Mesendoderm (in vitro differentiated cells): ENCODE measurements at regions not wholly inside any gene's neighbourhood (a gene's known extent, or its start where the extent isn't known, plus 50 kb on each side); places are given as distances from the start of the nearest gene placed in this dataset.

Experiments
- DNase-seq: peaks from one replicate; pipeline ENCODE4 v3.0.0; 2013
- H2AK5ac ChIP-seq: 2 replicates; pipeline ENCODE4 v1.6.1; 2013; ENCODE audit warnings: low read length, inconsistent platforms
- H2BK120ac ChIP-seq: 2 replicates; pipeline ENCODE4 v1.6.1; 2013; ENCODE audit warnings: low read depth, mild to moderate bottlenecking, low read length, moderate library complexity, mixed read lengths
- H2BK15ac ChIP-seq: replicated peaks from 2 replicates; pipeline ENCODE4 v1.6.1; 2013; ENCODE audit warnings: low read depth, mild to moderate bottlenecking, moderate library complexity
- H2BK5ac ChIP-seq: 2 replicates; pipeline ENCODE4 v1.6.1; 2013; ENCODE audit warnings: low read length, inconsistent platforms
- H3K18ac ChIP-seq: 2 replicates; pipeline ENCODE4 v1.6.1; 2013; ENCODE audit warnings: mild to moderate bottlenecking, low read length, mixed read lengths
- H3K23ac ChIP-seq: one replicate; pipeline ENCODE4 v1.6.1; 2013; ENCODE audit warnings: low read length
- H3K27ac ChIP-seq: 2 replicates; pipeline ENCODE4 v1.5.1; 2013; ENCODE audit warnings: low read depth, mild to moderate bottlenecking, inconsistent platforms, low read length, moderate library complexity
- H3K27me3 ChIP-seq: 2 replicates; pipeline ENCODE4 v1.6.1; 2013; ENCODE audit warnings: low read length, control low read depth, mild to moderate bottlenecking, inconsistent platforms; ENCODE audit not compliant: insufficient read depth, poor library complexity
- H3K36me3 ChIP-seq: 2 replicates; pipeline ENCODE4 v1.6.1; 2013; ENCODE audit warnings: low read length, inconsistent platforms; ENCODE audit not compliant: control insufficient read depth, insufficient read depth
- H3K4ac ChIP-seq: one replicate; pipeline ENCODE4 v1.6.1; 2013; ENCODE audit warnings: low read depth, mild to moderate bottlenecking, low read length, moderate library complexity
- H3K4me1 ChIP-seq: 2 replicates; pipeline ENCODE4 v1.6.1; 2013; ENCODE audit warnings: low read depth, low read length, inconsistent platforms; ENCODE audit not compliant: control insufficient read depth
- H3K4me2 ChIP-seq: 2 replicates; pipeline ENCODE4 v1.6.1; 2013; ENCODE audit warnings: low read length
- H3K4me3 ChIP-seq: 2 replicates; pipeline ENCODE4 v1.5.1; 2013; ENCODE audit warnings: mild to moderate bottlenecking, low read length
- H3K56ac ChIP-seq: one replicate; pipeline ENCODE4 v1.6.1; 2013; ENCODE audit warnings: low read length
- H3K79me1 ChIP-seq: 2 replicates; pipeline ENCODE4 v1.6.1; 2013; ENCODE audit warnings: low read length, inconsistent platforms
- H3K79me2 ChIP-seq: 2 replicates; pipeline ENCODE4 v1.6.1; 2013; ENCODE audit warnings: mild to moderate bottlenecking, low read length; ENCODE audit not compliant: control insufficient read depth, insufficient read depth
- H3K9ac ChIP-seq: 2 replicates; pipeline ENCODE4 v1.6.1; 2013; ENCODE audit warnings: low read length, inconsistent platforms
- H4K5ac ChIP-seq: one replicate; pipeline ENCODE4 v1.6.1; 2013; ENCODE audit warnings: low read length
- H4K8ac ChIP-seq: one replicate; pipeline ENCODE4 v1.6.1; 2013; ENCODE audit warnings: low read depth, mild to moderate bottlenecking, control low read depth, low read length, moderate library complexity
- WGBS: extraction: QIAGEN DNeasy Blood & Tissue Kit; methylation state at CpG from one replicate; pipeline ENCODE4 v1.1.7; 2013; ENCODE audit warnings: low lambda C conversion rate, missing lambda C conversion rate; ENCODE audit not compliant: insufficient coverage; ENCODE audit errors: extremely low coverage; 5-methylcytosine and 5-hydroxymethylcytosine counted together

DNA sequence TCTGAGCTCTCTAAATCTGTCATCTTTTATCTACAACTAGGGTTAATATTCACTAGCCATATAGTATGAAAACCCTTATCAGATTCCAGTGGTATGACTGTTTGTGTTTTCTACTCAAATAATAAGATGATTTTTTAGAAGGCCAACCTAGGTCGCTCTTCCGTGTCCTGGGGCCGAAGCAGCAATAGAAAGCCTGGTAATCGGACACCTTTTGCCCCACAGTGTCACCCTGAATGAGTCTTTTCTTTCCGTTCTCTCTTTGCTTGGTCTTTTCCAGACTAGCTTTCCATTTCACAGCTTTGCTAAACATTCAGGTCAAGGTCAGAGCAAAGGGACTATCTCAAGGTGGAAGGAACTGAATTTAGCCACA, 243.3 kb upstream of the ANKRD55 start:
- Histone ChIP-seq H3K79me1 (no peaks in the 10 kb centered on the region), H3K56ac (no peak overlapping the region), H4K8ac (no peak overlapping the region), H3K9ac (no peak overlapping the region), H3K79me2 (no peaks in the 10 kb centered on the region), H3K23ac (no peak overlapping the region), H2BK5ac (no peak overlapping the region), H3K18ac (peak overlapping the region; percentile 42), H3K27me3 (no peaks in the 10 kb centered on the region), H2AK5ac (no peak overlapping the region), H3K36me3 (no peaks in the 10 kb centered on the region), H2BK15ac (no peak overlapping the region), H2BK120ac (no peak overlapping the region), H3K4me2 (no peak overlapping the region), H4K5ac (no peak overlapping the region), H3K4ac (no peak overlapping the region), H3K4me3 (no peak overlapping the region), H3K4me1 (peaks cover 6% of the 10 kb centered on the region), H3K27ac (no peak overlapping the region)
- DNase-seq: no peak
- WGBS: no CpG with 5 or more reads among the region's 5 CpGs

DNA sequence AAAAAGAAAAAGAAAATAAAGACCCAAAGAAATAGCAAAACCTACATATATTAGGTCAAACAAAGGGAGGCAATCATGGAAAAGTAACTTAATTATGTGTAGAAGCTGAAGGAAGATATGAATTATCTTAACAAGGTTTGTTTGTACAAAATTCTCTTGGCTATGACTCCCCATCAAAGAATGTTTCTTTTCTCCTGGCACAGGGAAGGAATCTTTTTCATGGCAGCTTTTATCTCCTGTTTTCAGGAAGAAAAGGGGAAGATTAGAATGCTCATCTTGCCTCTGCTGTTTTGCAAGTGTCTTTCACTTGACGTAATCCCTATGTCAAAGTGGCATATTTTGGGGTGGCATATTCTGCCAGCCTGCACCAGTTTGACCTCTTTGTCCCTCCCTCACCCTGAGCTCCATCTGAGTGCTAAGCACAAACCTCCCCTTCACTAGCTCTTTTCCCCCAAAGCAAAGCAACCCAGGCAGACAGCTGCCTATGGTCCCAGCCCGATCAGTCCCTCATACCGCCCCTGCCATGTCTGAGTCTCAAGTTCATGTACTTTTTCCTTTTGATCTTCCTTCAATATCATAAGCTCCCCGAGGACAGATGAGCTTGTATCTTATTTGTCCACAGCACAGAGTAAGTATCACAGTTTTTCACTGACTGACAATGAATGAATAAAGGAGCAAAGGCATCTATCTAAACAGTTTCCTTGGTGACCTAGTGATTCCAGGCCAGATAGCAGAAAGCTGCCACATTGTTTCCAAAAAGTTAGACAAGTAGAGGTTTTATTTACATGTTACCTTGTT, 242.8 kb upstream of the ANKRD55 start:
- Histone ChIP-seq H2BK15ac (no peak overlapping the region), H3K18ac (no peak overlapping the region), H3K4me3 (no peak overlapping the region), H3K9ac (no peak overlapping the region), H4K8ac (no peak overlapping the region), H3K27ac (no peak overlapping the region), H2BK5ac (no peak overlapping the region), H3K4ac (no peak overlapping the region), H3K79me1 (no peaks in the 10 kb centered on the region), H3K4me2 (no peak overlapping the region), H3K79me2 (no peaks in the 10 kb centered on the region), H3K23ac (no peak overlapping the region), H3K36me3 (no peaks in the 10 kb centered on the region), H4K5ac (no peak overlapping the region), H3K56ac (no peak overlapping the region), H3K4me1 (peaks cover 6% of the 10 kb centered on the region), H3K27me3 (no peaks in the 10 kb centered on the region), H2BK120ac (no peak overlapping the region), H2AK5ac (no peak overlapping the region)
- DNase-seq: no peak
- no CpG with 5 or more reads among the region's 4 CpGs for WGBS

DNA sequence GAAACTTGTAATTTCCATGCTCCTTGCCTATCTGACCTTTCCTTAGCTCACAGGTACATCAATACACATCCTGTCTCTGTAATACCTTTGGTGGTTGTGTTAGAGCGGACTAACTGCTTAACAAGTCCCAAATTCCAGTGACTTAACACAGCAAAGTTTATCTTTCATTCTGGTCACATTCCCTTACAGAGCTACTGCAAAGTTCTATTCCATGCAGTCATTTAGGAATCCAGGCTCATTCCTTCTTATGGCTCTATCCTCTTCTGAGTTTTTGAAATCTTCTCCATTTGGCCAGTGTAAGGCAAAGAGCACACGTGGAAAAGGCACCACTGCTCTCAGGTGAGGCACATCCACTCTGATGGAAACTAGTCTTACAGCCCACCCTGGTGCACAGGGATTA, 238.6 kb upstream of the ANKRD55 start:
- WGBS: no CpG with 5 or more reads among the region's 2 CpGs
- Histone ChIP-seq H3K4me3 (no peak overlapping the region), H3K56ac (no peak overlapping the region), H2BK120ac (no peak overlapping the region), H3K23ac (no peak overlapping the region), H3K27ac (no peak overlapping the region), H3K36me3 (no peaks in the 10 kb centered on the region), H3K4me2 (no peak overlapping the region), H4K8ac (no peak overlapping the region), H3K79me1 (no peaks in the 10 kb centered on the region), H3K18ac (no peak overlapping the region), H3K4ac (no peak overlapping the region), H2AK5ac (no peak overlapping the region), H3K27me3 (no peaks in the 10 kb centered on the region), H4K5ac (no peak overlapping the region), H2BK15ac (no peak overlapping the region), H3K4me1 (peaks cover 2% of the 10 kb centered on the region), H2BK5ac (no peak overlapping the region), H3K9ac (no peak overlapping the region), H3K79me2 (no peaks in the 10 kb centered on the region)
- no peak for DNase-seq

DNA sequence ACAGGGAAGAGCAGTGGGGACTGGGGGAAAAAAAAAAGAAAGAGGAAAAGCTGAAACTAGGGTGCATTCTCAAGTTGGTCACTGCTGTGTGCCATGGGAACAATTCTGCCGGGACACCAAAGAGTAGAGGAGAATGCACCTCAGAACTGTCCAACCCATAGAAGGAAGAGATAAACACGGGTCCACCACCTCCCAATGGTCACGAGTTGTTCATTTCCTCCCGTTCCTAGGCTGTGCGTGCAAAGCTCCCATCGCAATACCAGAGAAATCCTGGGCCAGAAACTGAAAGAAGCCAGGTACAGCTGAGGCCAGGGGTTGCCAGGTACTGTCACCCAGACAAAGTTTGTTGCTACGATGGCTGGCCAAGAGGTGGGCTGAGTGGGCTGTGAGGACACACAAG, 236.9 kb upstream of the ANKRD55 start:
- H3K27me3 ChIP-seq: no peaks in the 10 kb centered on the region
- DNase-seq: no peak
- no peak overlapping the region for H3K4me2 ChIP-seq
- H3K27ac ChIP-seq: no peak overlapping the region
- no peak overlapping the region for H3K56ac ChIP-seq
- H2BK5ac ChIP-seq: no peak overlapping the region
- no peaks in the 10 kb centered on the region for H3K79me1 ChIP-seq
- H3K18ac ChIP-seq: no peak overlapping the region
- no peak overlapping the region for H4K5ac ChIP-seq
- no peak overlapping the region for H3K4me3 ChIP-seq
- H2BK120ac ChIP-seq: no peak overlapping the region
- H4K8ac ChIP-seq: no peak overlapping the region
- H3K23ac ChIP-seq: no peak overlapping the region
- H3K9ac ChIP-seq: no peak overlapping the region
- no peak overlapping the region for H2BK15ac ChIP-seq
- no peaks in the 10 kb centered on the region for H3K36me3 ChIP-seq
- H3K4ac ChIP-seq: no peak overlapping the region
- H3K79me2 ChIP-seq: no peaks in the 10 kb centered on the region
- peaks cover 2% of the 10 kb centered on the region for H3K4me1 ChIP-seq
- no peak overlapping the region for H2AK5ac ChIP-seq
- no CpG with 5 or more reads among the region's 7 CpGs for WGBS

DNA sequence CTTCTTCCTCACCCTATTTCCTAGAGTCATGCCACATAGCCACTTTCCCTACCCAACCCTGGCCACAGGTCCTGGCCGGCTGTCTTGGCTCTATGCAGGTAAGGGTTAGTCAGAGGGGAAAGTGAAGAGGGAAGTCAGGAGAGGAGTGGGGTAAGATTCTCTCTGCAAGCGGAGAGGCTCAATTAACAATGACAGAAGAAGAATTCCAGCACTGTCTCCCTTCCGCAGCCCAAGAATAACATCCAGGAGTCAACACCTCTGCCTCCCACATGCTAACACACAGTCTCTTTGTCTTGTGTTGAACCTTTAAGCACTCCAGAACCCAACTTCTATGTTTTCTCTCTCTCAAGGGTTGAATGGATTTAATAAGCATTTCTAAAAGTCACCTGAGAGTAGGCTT, 235.1 kb upstream of the ANKRD55 start:
- Histone ChIP-seq H2AK5ac (no peak overlapping the region), H3K79me1 (no peaks in the 10 kb centered on the region), H3K56ac (no peak overlapping the region), H3K4ac (no peak overlapping the region), H2BK15ac (no peak overlapping the region), H3K23ac (no peak overlapping the region), H3K9ac (no peak overlapping the region), H3K79me2 (no peaks in the 10 kb centered on the region), H4K5ac (no peak overlapping the region), H3K27me3 (no peaks in the 10 kb centered on the region), H3K18ac (no peak overlapping the region), H3K4me3 (no peak overlapping the region), H3K4me2 (no peak overlapping the region), H2BK120ac (no peak overlapping the region), H2BK5ac (no peak overlapping the region), H4K8ac (no peak overlapping the region), H3K27ac (no peak overlapping the region), H3K36me3 (no peaks in the 10 kb centered on the region), H3K4me1 (peaks cover 2% of the 10 kb centered on the region)
- DNase-seq: no peak
- no CpG with 5 or more reads among the region's 3 CpGs for WGBS

DNA sequence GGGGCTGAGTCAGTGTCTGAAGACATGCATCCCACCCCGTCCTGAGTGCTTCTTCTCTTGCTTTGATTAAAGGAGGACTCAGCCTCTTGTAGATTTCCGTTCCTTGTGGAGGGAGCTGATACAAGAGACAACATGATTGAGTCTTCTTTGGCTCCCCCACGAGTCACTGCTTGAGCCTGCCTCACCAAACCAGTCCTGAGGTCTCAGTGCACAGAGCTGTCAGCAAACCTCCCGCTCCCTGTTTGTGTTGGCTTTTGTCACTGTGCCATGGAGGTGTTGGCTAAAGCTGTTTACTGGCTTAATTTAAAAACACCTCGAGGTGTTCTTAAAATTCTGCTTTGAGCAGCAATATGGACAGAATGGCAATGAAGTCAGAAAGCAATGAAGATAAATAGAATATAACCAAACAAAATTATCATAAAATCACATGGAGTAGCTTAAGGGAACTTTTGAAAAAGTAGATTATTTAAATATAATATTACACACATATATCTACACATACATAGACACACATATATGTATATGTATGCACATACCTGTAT, 234.1 kb upstream of the ANKRD55 start:
- no CpG with 5 or more reads among the region's 5 CpGs for WGBS
- H3K18ac ChIP-seq: no peak overlapping the region
- H3K4me3 ChIP-seq: no peak overlapping the region
- H4K5ac ChIP-seq: no peak overlapping the region
- H2BK5ac ChIP-seq: no peak overlapping the region
- no peak overlapping the region for H3K9ac ChIP-seq
- DNase-seq: no peak
- H3K36me3 ChIP-seq: no peaks in the 10 kb centered on the region
- no peaks in the 10 kb centered on the region for H3K79me2 ChIP-seq
- H4K8ac ChIP-seq: no peak overlapping the region
- no peak overlapping the region for H3K27ac ChIP-seq
- H3K4me1 ChIP-seq: peaks cover 2% of the 10 kb centered on the region
- H2BK120ac ChIP-seq: no peak overlapping the region
- no peak overlapping the region for H3K56ac ChIP-seq
- H2AK5ac ChIP-seq: no peak overlapping the region
- no peak overlapping the region for H3K4me2 ChIP-seq
- no peak overlapping the region for H3K23ac ChIP-seq
- no peak overlapping the region for H2BK15ac ChIP-seq
- H3K27me3 ChIP-seq: no peaks in the 10 kb centered on the region
- no peak overlapping the region for H3K4ac ChIP-seq
- H3K79me1 ChIP-seq: no peaks in the 10 kb centered on the region
